Neuronal stem cell (in vitro differentiated cells): ENCODE measurements at regions not wholly inside any gene's neighbourhood (a gene's known extent, or its start where the extent isn't known, plus 50 kb on each side); places are given as distances from the start of the nearest gene placed in this dataset.

Source experiments
- DNase-seq: peaks from one replicate; pipeline ENCODE4 v3.0.0-alpha.2; 2013; ENCODE audit warnings: low spot score
- H2AFZ ChIP-seq: one replicate; pipeline ENCODE4 v1.6.1; 2013; ENCODE audit warnings: mild to moderate bottlenecking, low read length, inconsistent platforms
- H2AK5ac ChIP-seq: 2 replicates; pipeline ENCODE4 v1.6.1; 2013; ENCODE audit warnings: low read depth, mild to moderate bottlenecking, inconsistent platforms, low read length, moderate library complexity, mixed read lengths
- H2BK120ac ChIP-seq: 2 replicates; pipeline ENCODE4 v1.6.1; 2013; ENCODE audit warnings: low read depth, mild to moderate bottlenecking, inconsistent platforms, low read length, moderate library complexity, mixed read lengths
- H2BK12ac ChIP-seq: one replicate; pipeline ENCODE4 v1.6.1; 2013; ENCODE audit warnings: low read length, inconsistent platforms
- H2BK15ac ChIP-seq: 2 replicates; pipeline ENCODE4 v1.6.1; 2013; ENCODE audit warnings: mild to moderate bottlenecking, low read length, inconsistent platforms, mixed read lengths
- H2BK5ac ChIP-seq: one replicate; pipeline ENCODE4 v1.6.1; 2013; ENCODE audit warnings: inconsistent platforms, mild to moderate bottlenecking, low read length, moderate library complexity
- H3K14ac ChIP-seq: one replicate; pipeline ENCODE4 v1.6.1; 2013; ENCODE audit warnings: low read length, inconsistent platforms
- H3K18ac ChIP-seq: 2 replicates; pipeline ENCODE4 v1.6.1; 2013; ENCODE audit warnings: low read length, inconsistent platforms
- H3K23ac ChIP-seq: 2 replicates; pipeline ENCODE4 v1.6.1; 2013; ENCODE audit warnings: low read depth, mild to moderate bottlenecking, mixed read lengths, low read length, inconsistent platforms; ENCODE audit not compliant: poor library complexity
- H3K27ac ChIP-seq: replicated peaks from 3 replicates; pipeline ENCODE4 v1.5.1; 2013; ENCODE audit warnings: low read length, inconsistent platforms
- H3K27me3 ChIP-seq, 3 experiments: 2 replicates each; pipeline ENCODE4 v1.6.1; 2013; ENCODE audit warnings: low read length in 3 of 3, mild to moderate bottlenecking in 2 of 3, inconsistent platforms in 1 of 3, low read depth in 1 of 3, mixed read lengths in 1 of 3, moderate library complexity in 1 of 3; ENCODE audit not compliant: control insufficient read depth in 3 of 3, insufficient read depth in 3 of 3
- H3K36me3 ChIP-seq, 2 donors: replicated peaks in 1 of 2; 2 replicates each; pipeline ENCODE4 v1.6.1; 2013; ENCODE audit warnings: low read length in 2 of 2; ENCODE audit not compliant: control insufficient read depth in 2 of 2, insufficient read depth in 2 of 2
- H3K4ac ChIP-seq: 2 replicates; pipeline ENCODE4 v1.6.1; 2013; ENCODE audit warnings: inconsistent platforms, mild to moderate bottlenecking, low read length, moderate library complexity
- H3K4me1 ChIP-seq, 2 donors: 1 replicate in 1 of 2; 2 replicates in 1 of 2; pipeline ENCODE4 v1.6.1; 2013; ENCODE audit warnings: low read length in 2 of 2, low read depth in 1 of 2; ENCODE audit not compliant: control insufficient read depth in 2 of 2, insufficient read depth in 1 of 2
- H3K4me2 ChIP-seq: one replicate; pipeline ENCODE4 v1.6.1; 2013; ENCODE audit warnings: mild to moderate bottlenecking, low read length, inconsistent platforms; ENCODE audit not compliant: insufficient read depth, poor library complexity, severe bottlenecking
- H3K4me3 ChIP-seq, 2 donors: 2 replicates each; pipeline ENCODE4 v1.5.1; 2013; ENCODE audit warnings: low read length in 2 of 2, mild to moderate bottlenecking in 2 of 2, inconsistent platforms in 1 of 2, moderate library complexity in 1 of 2
- H3K79me1 ChIP-seq: one replicate; pipeline ENCODE4 v1.6.1; 2013; ENCODE audit warnings: low read depth, mild to moderate bottlenecking, inconsistent platforms, low read length, moderate library complexity
- H3K9ac ChIP-seq: one replicate; pipeline ENCODE4 v1.6.1; 2013; ENCODE audit warnings: mild to moderate bottlenecking, low read depth, low read length, inconsistent platforms; ENCODE audit not compliant: poor library complexity
- H3K9me3 ChIP-seq, 2 donors: replicated peaks in 1 of 2; 2 replicates each; pipeline versions ENCODE3 to v1.6.1; 2013; ENCODE audit warnings: low read length in 2 of 2, mild to moderate bottlenecking in 2 of 2, inconsistent platforms in 1 of 2, low read depth in 1 of 2, mixed read lengths in 1 of 2, moderate library complexity in 1 of 2; ENCODE audit not compliant: control insufficient read depth in 2 of 2, insufficient read depth in 1 of 2
- H4K8ac ChIP-seq: one replicate; pipeline ENCODE4 v1.6.1; 2013; ENCODE audit warnings: low read depth, mild to moderate bottlenecking, inconsistent platforms, low read length, moderate library complexity
- H4K91ac ChIP-seq: one replicate; pipeline ENCODE4 v1.6.1; 2013; ENCODE audit warnings: low read length, low read depth, mild to moderate bottlenecking, inconsistent platforms; ENCODE audit not compliant: poor library complexity
- WGBS, 2 donors: extraction: QIAGEN DNeasy Blood & Tissue Kit; methylation state at CpG; one replicate each; pipeline ENCODE4 v1.1.7; 2013; ENCODE audit warnings: missing lambda C conversion rate in 2 of 2, mixed read lengths in 1 of 2; ENCODE audit not compliant: insufficient read length in 2 of 2, insufficient replicate concordance in 1 of 2; ENCODE audit errors: extremely low coverage in 2 of 2; 5-methylcytosine and 5-hydroxymethylcytosine counted together

DNA sequence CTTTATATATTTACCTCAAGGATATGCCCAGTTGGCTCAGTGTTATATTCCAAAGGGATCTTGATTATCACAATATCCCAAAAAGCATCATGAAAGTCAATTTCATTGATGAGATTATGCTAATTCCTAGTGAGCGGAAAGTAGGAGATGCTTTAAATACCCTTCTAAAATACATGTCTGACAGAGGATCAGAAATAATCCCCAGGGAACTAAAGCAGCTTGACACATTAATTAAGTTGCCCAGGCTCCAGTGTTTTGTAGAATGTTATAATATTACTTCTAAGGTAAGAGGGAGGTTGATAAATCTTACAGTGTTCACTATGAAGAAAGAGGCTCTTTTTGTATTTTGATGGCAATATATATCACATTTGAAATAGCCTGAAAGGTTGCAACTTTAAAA is 767.5 kb upstream of the ROBO1 start:
- no peak overlapping the region for H3K4me2 ChIP-seq
- H3K18ac ChIP-seq, result no peak overlapping the region
- no peak overlapping the region for H2BK120ac ChIP-seq
- H3K27me3 ChIP-seq, result no peaks in the 10 kb centered on the region
- no peak overlapping the region for H2AFZ ChIP-seq
- no CpG with 5 or more reads among the region's 1 CpG for WGBS, 2 donors
- H3K27ac ChIP-seq, result no peak overlapping the region
- H2AK5ac ChIP-seq, result no peak overlapping the region
- DNase-seq, result no peak
- H2BK12ac ChIP-seq, result no peak overlapping the region
- no peaks in the 10 kb centered on the region for H3K36me3 ChIP-seq
- no peaks in the 10 kb centered on the region for H3K79me1 ChIP-seq
- H3K9ac ChIP-seq, result no peak overlapping the region
- H3K23ac ChIP-seq, result no peak overlapping the region
- no peak overlapping the region for H3K14ac ChIP-seq
- H3K4me3 ChIP-seq, result no peak overlapping the region
- H2BK5ac ChIP-seq, result no peak overlapping the region
- no peaks in the 10 kb centered on the region for H3K9me3 ChIP-seq
- H3K4ac ChIP-seq, result no peak overlapping the region
- H3K4me1 ChIP-seq, result no peaks in the 10 kb centered on the region
- H4K8ac ChIP-seq, result no peak overlapping the region
- H4K91ac ChIP-seq, result no peak overlapping the region
- no peak overlapping the region for H2BK15ac ChIP-seq

DNA sequence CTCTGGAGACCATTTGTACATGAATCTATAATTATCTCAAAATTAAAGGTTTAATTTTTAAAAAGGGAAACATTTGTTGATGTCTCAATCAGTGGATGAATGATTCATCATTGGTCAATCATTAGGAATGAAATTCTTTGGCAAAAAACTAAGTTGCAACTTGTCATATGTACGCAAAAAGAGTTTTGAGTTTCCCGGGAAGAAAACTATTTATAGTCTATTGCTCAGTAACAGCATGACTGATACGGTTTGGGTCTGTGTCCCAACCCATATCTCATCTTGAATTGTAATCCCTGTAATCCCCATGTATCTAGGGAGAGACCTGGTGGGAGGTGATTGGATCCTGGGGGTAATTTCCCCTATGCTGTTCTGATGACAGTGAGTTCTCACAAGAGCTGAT is 765.8 kb upstream of the ROBO1 start:
- H2BK15ac ChIP-seq, result no peak overlapping the region
- H3K36me3 ChIP-seq, result no peaks in the 10 kb centered on the region
- H2AK5ac ChIP-seq, result no peak overlapping the region
- no peak overlapping the region for H2BK5ac ChIP-seq
- H3K4me2 ChIP-seq, result no peak overlapping the region
- H3K4me3 ChIP-seq, result no peak overlapping the region
- H3K23ac ChIP-seq, result no peak overlapping the region
- no peak overlapping the region for H3K14ac ChIP-seq
- no peaks in the 10 kb centered on the region for H3K79me1 ChIP-seq
- no peak overlapping the region for H3K9ac ChIP-seq
- H3K27me3 ChIP-seq, result no peaks in the 10 kb centered on the region
- no peak overlapping the region for H2AFZ ChIP-seq
- no peak overlapping the region for H4K91ac ChIP-seq
- no peaks in the 10 kb centered on the region for H3K4me1 ChIP-seq
- no peak for DNase-seq
- H3K4ac ChIP-seq, result no peak overlapping the region
- no peak overlapping the region for H3K18ac ChIP-seq
- no peak overlapping the region for H4K8ac ChIP-seq
- no CpG with 5 or more reads among the region's 3 CpGs for WGBS, 2 donors
- no peak overlapping the region for H2BK120ac ChIP-seq
- H3K9me3 ChIP-seq, result no peaks in the 10 kb centered on the region
- H2BK12ac ChIP-seq, result no peak overlapping the region
- H3K27ac ChIP-seq, result no peak overlapping the region

DNA sequence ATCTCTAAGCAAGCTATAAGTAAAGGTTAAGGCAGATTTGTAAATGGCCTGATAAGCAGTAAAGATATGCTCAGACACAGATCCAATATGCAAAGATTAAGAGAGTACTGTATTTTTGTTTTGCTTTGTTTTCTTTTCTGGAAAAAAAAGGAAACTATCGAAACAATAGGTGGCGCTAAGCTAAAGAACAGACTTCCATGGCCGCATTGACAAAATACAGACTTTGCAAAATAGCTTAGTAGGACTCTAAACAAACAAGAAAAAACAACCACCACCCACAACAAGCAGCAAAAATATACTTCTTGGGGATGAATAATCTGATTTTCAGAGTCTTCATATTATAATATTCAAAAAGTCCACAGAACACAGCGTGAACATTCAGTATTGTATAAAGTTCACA is 758.4 kb upstream of the ROBO1 start:
- WGBS, 2 donors, result no CpG with 5 or more reads among the region's 4 CpGs

DNA sequence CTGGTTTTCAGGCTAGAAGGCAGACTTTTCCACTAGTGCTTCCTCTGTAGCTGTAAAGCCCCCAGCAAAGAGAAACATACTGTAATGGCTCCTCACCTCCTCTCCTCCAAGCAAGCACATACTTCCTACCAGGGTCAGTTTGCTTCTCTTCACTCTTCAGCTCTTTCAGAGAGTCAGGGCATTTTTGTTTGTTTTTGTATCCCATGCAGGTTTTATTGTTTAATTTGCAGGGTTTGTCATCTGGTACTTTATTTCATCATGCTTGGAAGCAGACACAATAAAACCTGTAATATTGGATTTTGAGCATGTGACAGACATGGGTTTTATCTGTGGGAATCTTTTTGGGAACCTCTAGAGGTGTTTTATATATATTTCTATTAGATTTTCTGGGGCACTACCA is 753.3 kb upstream of the ROBO1 start:
- Histone ChIP-seq H3K36me3 (no peaks in the 10 kb centered on the region), H3K23ac (no peak overlapping the region), H3K27ac (no peak overlapping the region), H4K8ac (no peak overlapping the region), H3K9me3 (no peaks in the 10 kb centered on the region), H3K79me1 (no peaks in the 10 kb centered on the region), H3K18ac (no peak overlapping the region), H2AFZ (no peak overlapping the region), H2BK12ac (no peak overlapping the region), H3K4me3 (no peak overlapping the region), H2AK5ac (no peak overlapping the region), H4K91ac (no peak overlapping the region), H3K4me1 (no peaks in the 10 kb centered on the region), H3K9ac (no peak overlapping the region), H2BK120ac (no peak overlapping the region), H2BK15ac (no peak overlapping the region), H3K14ac (no peak overlapping the region), H3K4me2 (no peak overlapping the region), H3K27me3 (no peaks in the 10 kb centered on the region), H3K4ac (no peak overlapping the region), H2BK5ac (no peak overlapping the region)
- DNase-seq, result no peak

More for the DNA sequence above, 758.4 kb upstream of the ROBO1 start:
- H2AFZ ChIP-seq, result no peak overlapping the region
- no peak overlapping the region for H4K91ac ChIP-seq
- H3K18ac ChIP-seq, result no peak overlapping the region
- H3K36me3 ChIP-seq, result no peaks in the 10 kb centered on the region
- no peak overlapping the region for H3K4me3 ChIP-seq
- no peak overlapping the region for H2AK5ac ChIP-seq
- no peak overlapping the region for H3K23ac ChIP-seq
- no peak overlapping the region for H3K4me2 ChIP-seq
- H3K9me3 ChIP-seq, result no peaks in the 10 kb centered on the region
- no peak overlapping the region for H3K9ac ChIP-seq
- H3K27me3 ChIP-seq, result no peaks in the 10 kb centered on the region
- H2BK15ac ChIP-seq, result no peak overlapping the region
- H4K8ac ChIP-seq, result no peak overlapping the region
- H3K4me1 ChIP-seq, result no peaks in the 10 kb centered on the region
- no peak overlapping the region for H2BK120ac ChIP-seq
- H3K27ac ChIP-seq, result no peak overlapping the region
- DNase-seq, result no peak
- no peak overlapping the region for H2BK12ac ChIP-seq
- no peaks in the 10 kb centered on the region for H3K79me1 ChIP-seq
- H3K14ac ChIP-seq, result no peak overlapping the region
- H3K4ac ChIP-seq, result no peak overlapping the region
- H2BK5ac ChIP-seq, result no peak overlapping the region
